CD4-positive, alpha-beta T cell treated with Interleukin-2 at 100 ng/mL for 4 hours (primary cell): ENCODE measurements at regions not wholly inside any gene's neighbourhood (a gene's known extent, or its start where the extent isn't known, plus 50 kb on each side); places are given as distances from the start of the nearest gene placed in this dataset.
"Not testable (repeated sequence)": the region's sequence is repeated elsewhere in the genome, so short reads cannot be mapped to it uniquely, and the experiment has no call there.

Experiments used
- DNase-seq: peaks from one replicate; pipeline ENCODE4 v3.0.0-alpha.2; 2020; ENCODE audit warnings: low spot score

DNA sequence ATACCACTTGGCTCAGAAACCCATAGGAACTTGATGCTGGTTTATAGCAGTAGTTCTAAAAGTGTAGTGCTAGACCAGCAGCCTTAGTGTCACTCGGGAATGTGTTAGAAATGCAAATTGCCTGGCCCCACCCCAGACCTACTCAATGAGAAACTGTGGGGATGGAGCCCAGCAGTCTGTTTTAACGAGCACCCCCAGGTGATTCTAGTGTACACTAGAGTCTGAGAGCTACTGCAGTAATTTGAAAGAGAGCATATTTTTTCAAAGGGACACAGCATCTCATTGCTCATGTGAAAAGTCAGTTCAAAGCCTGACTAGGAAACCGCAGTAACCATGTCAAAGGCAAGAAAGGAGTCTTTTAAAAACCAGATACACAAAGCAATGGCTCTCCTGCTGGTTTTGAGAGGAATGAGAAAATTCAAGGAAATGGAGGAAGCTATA lies 313.4 kb downstream of the SQOR start:
- no peak for DNase-seq

- no peak for DNase-seq
Measured at GRCh38 chr15:45958924-45959323, 324.1 kb downstream of the SQOR start.

- DNase-seq, result no peak
Measured at GRCh38 chr15:45962733-45963132, 327.9 kb downstream of the SQOR start.

- no peak for DNase-seq
Measured at GRCh38 chr15:45970542-45970941, 335.7 kb downstream of the SQOR start.

GRCh38 chr15:45980366-45980765 lies 345.5 kb downstream of the SQOR start:
- DNase-seq, result no peak

DNA sequence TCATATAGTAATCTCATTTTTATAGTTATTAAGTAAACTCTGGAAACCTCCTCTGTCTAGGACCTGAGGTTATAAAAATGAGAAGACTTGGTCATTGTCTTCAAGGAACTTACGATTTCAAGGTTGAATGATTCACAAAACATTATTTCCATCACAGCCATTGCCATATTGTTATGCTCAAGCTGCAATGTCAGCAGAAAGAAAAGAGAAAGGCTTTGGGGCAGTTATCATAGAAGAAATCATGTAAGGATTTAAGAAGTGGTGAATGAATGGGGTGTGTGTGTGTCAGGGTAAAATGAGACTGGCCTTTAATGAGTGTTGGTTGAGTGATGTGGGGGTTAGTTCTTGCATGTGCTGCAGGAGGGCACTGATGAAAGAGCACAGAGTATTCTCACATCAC lies 346.8 kb downstream of the SQOR start:
- DNase-seq, result no peak

DNA sequence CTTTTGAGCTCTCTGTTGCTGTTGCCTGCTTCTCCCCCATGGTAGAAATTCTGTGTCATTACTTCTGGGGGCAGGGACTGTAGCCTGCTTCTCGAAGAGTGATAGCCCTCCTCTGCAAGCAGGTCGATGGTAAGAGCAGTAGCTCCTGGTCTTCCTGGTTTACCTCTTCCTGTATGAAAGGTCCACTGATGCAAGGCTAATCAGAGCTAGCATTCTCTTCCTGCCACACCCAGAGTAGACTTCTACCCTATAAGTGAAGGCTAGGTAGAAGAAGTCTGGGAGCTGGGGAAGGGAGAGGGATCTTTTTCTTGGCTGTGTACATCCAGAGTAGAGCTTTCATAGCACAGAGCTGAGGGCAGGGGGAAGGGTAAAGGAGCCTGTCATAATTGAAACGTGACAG lies 357.0 kb downstream of the SQOR start:
- no peak for DNase-seq

DNA sequence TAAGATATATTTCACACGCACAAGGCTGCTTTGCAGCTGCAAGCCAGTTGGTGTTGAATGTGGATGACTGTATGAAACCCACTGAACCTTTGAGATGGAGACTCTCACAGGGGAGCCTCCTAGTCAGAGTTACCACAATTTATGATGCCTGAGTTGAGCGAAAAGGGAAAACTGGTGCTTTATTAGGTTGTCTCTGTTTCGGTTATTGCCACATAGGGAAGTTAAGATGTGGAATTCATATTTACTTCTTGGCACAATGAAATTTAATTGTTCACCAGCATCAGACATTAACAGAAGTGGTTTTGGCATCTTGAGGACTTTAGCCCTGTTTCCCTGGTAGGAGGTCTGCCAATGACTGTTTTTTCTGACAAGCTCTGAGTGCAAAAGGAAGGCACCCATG lies 358.2 kb downstream of the SQOR start:
- DNase-seq, result no peak

- DNase-seq, result no peak
Measured at GRCh38 chr15:45993508-45993907, 358.7 kb downstream of the SQOR start.

DNA sequence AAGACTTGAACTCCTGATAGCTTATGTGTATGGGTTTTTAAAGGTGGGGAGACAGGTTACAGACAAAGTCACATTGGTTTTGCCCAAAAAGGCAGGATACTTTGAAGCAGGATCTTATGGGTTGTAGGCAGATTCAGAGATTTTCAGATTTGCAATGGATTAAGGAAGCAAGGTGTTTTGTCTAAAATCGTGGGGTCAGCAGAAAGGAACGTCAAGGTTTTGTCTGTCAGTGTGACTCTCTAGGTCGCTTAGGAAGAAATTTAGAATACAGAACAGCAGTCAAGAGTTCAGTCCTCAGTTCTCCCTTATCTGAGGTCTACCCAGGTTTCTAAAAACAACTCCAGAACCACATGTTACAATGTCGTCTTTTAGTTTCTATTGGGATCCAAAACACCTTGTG lies 361.0 kb downstream of the SQOR start:
- DNase-seq, result no peak

GRCh38 chr15:46014532-46014931 lies 379.7 kb downstream of the SQOR start:
- DNase-seq, result no peak

DNA sequence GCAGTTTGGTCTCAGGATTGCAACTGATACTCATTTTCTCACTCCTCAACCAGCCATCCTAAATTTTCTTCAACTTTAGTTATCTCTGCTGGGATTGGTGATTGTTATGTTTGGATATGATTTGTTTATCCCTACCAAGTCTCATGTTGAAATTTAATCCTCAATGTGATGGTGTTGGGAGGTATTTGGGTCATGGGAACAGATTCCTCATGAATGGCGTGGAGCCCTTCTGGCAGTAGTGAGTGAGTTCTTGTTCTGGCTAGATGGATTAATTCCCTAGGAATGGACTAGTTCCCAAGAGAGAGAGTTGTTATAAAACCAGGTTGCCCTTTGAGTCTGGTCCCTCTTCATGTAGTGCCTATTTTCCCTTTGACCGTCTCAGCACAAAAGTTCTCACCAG lies 399.9 kb downstream of the SQOR start:
- no peak for DNase-seq

DNA sequence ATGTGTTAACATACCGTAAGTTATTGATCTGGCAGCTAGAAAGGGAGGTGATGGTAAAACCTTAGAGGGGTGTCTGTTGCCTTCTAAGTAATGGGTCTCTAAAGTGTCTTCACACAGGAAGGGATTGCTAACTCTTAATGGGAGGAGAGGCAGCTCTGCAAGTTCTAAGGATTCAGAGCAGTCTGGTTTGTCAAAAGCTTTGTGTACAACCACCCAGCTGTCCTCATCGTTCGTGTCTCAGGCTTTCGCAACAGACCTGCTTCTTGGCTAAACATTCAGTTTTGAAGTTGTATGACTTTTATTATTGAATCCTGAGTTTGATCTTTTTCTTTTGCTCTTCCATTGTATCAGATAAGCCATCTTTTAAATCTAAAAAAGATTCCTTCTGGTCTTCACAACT lies 404.9 kb downstream of the SQOR start:
- no peak for DNase-seq

DNA sequence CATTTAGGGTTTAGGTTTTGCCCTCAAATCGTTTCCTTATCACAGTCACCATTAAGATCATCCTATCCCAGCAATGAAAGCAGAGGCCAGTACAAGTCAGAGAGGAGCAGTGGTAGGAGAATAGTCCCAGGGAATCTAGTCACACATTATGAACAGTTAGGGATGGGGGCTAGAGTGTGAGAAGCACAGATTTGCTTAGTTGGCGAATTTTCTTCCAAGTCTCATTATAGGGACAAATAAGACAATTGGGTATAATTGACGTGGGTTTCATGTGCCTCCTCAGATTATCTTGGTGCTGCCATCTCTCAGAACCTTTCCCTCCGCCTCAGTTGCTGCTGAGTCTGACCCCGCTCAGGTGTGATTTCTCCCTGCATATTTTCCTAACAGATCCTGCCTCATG lies 407.1 kb downstream of the SQOR start:
- DNase-seq, result no peak

DNA sequence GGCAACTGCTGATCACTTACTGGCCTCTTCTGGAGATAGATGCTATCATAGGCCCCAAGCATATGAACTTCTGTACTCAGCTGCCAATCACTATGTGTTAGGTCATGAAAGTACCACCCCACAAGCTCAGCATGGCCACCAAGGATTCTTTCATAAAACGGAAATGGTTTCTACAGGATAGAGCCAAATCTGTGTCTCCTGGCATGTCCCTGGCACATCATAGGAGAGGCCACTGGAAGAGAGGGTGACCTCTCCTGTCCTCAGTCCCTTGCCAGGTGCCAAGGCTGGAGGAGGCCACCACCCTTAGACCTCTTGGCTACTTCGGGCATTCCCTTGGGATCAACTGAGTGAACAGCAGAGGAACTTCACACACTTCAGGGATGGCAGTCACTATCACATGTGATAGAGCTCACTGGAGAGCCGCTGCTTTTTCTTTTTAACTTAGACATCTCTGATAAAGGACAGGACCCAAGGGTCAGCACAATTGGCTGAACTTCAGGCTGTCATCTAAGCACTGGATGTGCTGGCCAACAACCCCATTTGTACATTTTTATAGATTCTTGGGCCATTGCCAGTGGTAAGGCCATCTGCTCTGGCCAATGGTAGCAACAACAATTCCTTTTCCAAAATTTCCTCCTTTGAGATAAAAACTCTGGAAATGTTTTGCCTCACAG lies 425.2 kb downstream of the SQOR start:
- DNase-seq, result no peak

- no peak for DNase-seq
Measured at GRCh38 chr15:46061002-46061401, 426.2 kb downstream of the SQOR start.

- DNase-seq, result no peak
Measured at GRCh38 chr15:46077220-46077619, 442.4 kb downstream of the SQOR start.

DNA sequence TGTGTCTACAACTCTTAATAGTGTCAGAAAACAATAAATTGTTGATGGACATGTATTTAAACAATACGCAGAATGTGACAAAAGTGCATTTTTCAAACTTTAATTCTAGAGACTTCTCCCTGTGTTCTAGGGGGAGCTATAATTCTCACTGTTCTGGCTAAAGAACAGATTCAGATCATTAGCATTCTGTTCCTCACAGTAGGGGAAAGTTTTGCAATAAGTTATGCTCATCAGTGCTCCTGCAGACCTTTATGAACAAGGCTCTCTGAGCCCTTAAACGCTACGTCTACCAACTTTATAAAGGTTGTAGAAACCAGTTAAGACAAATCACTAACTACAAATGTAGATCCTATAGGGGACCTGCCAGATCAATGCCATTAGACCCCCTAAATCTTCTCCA lies 444.2 kb downstream of the SQOR start:
- no peak for DNase-seq

GRCh38 chr15:46080016-46080415 lies 445.2 kb downstream of the SQOR start:
- no peak for DNase-seq

- DNase-seq, result no peak
Measured at GRCh38 chr15:46088486-46089445, 453.9 kb downstream of the SQOR start.

DNA sequence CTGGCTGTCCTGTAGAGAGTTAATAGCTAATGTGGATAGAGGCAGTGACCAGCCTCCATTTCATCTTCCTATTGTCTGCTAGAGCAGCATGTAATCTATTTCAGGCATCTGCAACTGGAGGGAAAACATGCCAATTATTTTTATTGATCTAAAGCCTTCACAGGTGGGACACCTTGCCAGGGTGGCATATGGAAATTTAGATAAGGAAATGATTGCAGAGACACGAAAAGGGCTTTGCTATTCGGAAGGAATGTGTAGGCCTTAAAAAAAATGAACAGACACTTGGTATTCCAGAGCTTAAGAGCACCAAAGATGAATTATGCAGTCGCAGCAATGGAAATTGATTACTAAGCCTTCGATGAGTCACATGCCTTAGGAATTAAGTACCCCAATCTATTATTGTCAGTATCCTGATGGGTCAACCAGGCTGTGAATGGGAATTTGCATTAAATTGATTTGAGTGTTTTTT lies 454.7 kb downstream of the SQOR start:
- no peak for DNase-seq

GRCh38 chr15:46091860-46092450 lies 457.1 kb downstream of the SQOR start:
- no peak for DNase-seq

DNA sequence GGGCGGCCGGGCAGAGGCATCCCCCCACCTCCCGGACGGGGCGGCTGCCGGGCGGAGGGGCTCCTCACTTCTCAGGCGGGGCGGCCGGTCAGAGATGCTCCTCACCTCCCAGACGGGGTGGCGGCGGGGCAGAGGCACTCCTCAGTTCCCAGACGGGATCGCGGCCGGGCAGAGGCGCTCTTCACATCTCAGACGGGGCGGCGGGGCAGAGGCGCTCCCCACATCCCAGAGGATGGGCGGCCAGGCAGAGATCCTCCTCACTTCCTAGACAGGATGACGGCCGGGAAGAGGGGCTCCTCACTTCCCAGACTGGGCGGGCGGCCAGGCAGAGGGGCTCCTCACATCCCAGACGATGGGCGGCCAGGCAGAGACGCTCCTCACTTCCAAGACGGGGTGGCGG lies 463.2 kb downstream of the SQOR start:
- not testable (repeated sequence) for DNase-seq
